Heart left ventricle (tissue), 16 donors: ENCODE measurements at regions not wholly inside any gene's neighbourhood (a gene's known extent, or its start where the extent isn't known, plus 50 kb on each side); places are given as distances from the start of the nearest gene placed in this dataset.

ENCODE experiments used
- ATAC-seq, 4 donors: fragments of 200-7000 bp; cut with Tn5 transposase; one replicate each; pipeline ENCODE4 v1.9.1; 2020 to 2022; ENCODE audit warnings: moderate library complexity in 4 of 4, mild to moderate bottlenecking in 3 of 4, moderate number of reproducible peaks in 1 of 4
- DNase-seq, 5 donors: peaks; one replicate each; pipeline ENCODE4 v3.0.0-alpha.2; 2020
- H3K27ac ChIP-seq, 12 donors: fragments of 200-600 bp; sonication (generic) in 4 of 12; one replicate each; pipeline versions ENCODE4 v1.5.0 to v1.8.0; 2016 to 2022; ENCODE audit warnings: mild to moderate bottlenecking in 2 of 12
- H3K27me3 ChIP-seq, 9 donors: fragments of 200-600 bp; sonication (generic) in 2 of 9; one replicate each; pipeline versions ENCODE4 v1.5.1 to v1.8.0; 2016 to 2022; ENCODE audit warnings: mild to moderate bottlenecking in 3 of 9
- H3K36me3 ChIP-seq, 9 donors: fragments of 200-600 bp; sonication (generic) in 2 of 9; one replicate each; pipeline versions ENCODE4 v1.5.0 to v1.8.0; 2018 to 2022; ENCODE audit warnings: mild to moderate bottlenecking in 2 of 9
- H3K4me1 ChIP-seq, 12 donors: fragments of 200-600 bp; sonication (generic) in 4 of 12; one replicate each; pipeline versions ENCODE4 v1.5.0 to v1.8.0; 2016 to 2022; ENCODE audit warnings: mild to moderate bottlenecking in 3 of 12
- H3K4me3 ChIP-seq, 12 donors: fragments of 200-600 bp; sonication (generic) in 4 of 12; one replicate each; pipeline versions ENCODE4 v1.5.0 to v1.8.0; 2017 to 2022; ENCODE audit warnings: mild to moderate bottlenecking in 9 of 12, moderate library complexity in 4 of 12
- H3K9me3 ChIP-seq, 12 donors: fragments of 200-600 bp; sonication (generic) in 4 of 12; one replicate each; pipeline versions ENCODE4 v1.5.0 to v1.8.0; 2016 to 2022; ENCODE audit warnings: mild to moderate bottlenecking in 1 of 12
- CTCF ChIP-seq, 12 donors: fragments of 200-600 bp; sonication (generic) in 4 of 12; IDR thresholded peaks; one replicate each; pipeline versions ENCODE4 v1.5.0 to v1.8.0; 2018 to 2022; ENCODE audit warnings: antibody characterized with exemption in 12 of 12, mild to moderate bottlenecking in 5 of 12
- POLR2A ChIP-seq, 2 donors: fragments of 450-650 bp; IDR thresholded peaks; one replicate each; pipeline ENCODE4 v1.6.1; 2017; ENCODE audit warnings: antibody characterized with exemption in 2 of 2, mild to moderate bottlenecking in 2 of 2, moderate library complexity in 2 of 2
- WGBS, 4 donors: extraction: QIAGEN DNeasy Blood & Tissue Kit in 2 of 4; methylation state at CpG; one replicate each; pipeline versions ENCODE4 v1.1.5 to v1.1.7; 2013 to 2018; 5-methylcytosine and 5-hydroxymethylcytosine counted together
- intact Hi-C, 10 donors: fragments of 100-400 bp; cut with DNase I; formaldehyde crosslinking; loops; one replicate each; pipeline versions ENCODE4 v1.11.1 to v1.14.2; 2022
- donor health status: ischemic (EF 13 %, LVEDD 7.1; RV severe dilation, severe dysfunction).
- donor health status: healthy with polysubstance abuse.
- donor health status: DM: no; HTN: yes; CAD: no.
- donor health status: DM: no; HTN: no; CAD: no.
- donor health status: ischemic (EF 25% LVEDD 6.9; RV normal size, moderate dysfunction).
- donor health status: ischemic (EF 25% LVEDD 5.7; RV mildly dilated, moderate dysfunction).
- donor health status: healthy.
- donor health status: DM: yes; HTN: yes; CAD: no.
- donor health status: ischemic (EF 35%, LVEDD 5.7; RV mildly dilated, moderate dysfunction).
- donor health status: nonischemic (EF 11% LVEDD 7.7; RV severe dilation, severe dysfunction).
- donor health status: DM: yes; HTN: yes; CAD: no.
- donor health status: PGD.
- donor health status: ischemic (EF 29% LVEDD 5.4; RV normal size, mild dysfunction).
- donor health status: nonischemic (EF 23%, LVEDD 6.1; RV moderate dilation, normal function).

DNA sequence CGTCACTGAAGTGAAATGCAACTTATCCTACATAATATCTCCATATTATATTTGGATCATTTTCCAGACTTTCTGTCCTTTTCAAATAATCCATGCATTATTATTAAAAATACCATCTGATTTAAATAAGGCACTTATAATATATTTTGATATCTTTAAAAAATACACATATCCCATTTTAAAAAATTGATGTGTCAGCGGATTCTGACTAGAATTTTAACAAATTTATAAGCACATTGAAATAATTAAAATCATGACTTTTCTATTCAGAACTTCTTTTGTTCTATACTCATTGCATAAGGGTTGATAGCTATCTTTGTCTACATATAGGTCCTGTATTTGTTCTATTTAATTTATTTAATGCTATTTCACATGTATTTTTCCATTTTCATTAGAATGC, 199.0 kb upstream of the DSEL start:
- WGBS, 4 donors, result 31 to 76% (median 45%) methylated on average over 2 of the region's 2 CpGs
- intact Hi-C loops, result no loop called here

GRCh38 chr18:67710639-67711038, 194.1 kb upstream of the DSEL start:
- Histone ChIP-seq H3K27me3 (no peaks in the 10 kb centered on the region), H3K36me3 (no peaks in the 10 kb centered on the region), H3K4me1 (no peaks in the 10 kb centered on the region), H3K9me3 (peaks cover 0 to 6% (median 0%) of the 10 kb centered on the region in 12 donors), H3K27ac (no peak overlapping the region), H3K4me3 (no peak overlapping the region)
- 43 to 59% (median 55%) methylated on average over 2 of the region's 2 CpGs for WGBS, 4 donors
- ATAC-seq (no peak), DNase-seq (no peak)
- intact Hi-C loops, result no loop called here
- TF ChIP-seq POLR2A (IDR thresholded peaks at IDR 0.05) (no peak), CTCF (IDR thresholded peaks at IDR 0.05) (no peak)

More for the DNA sequence above, 199.0 kb upstream of the DSEL start:
- Histone ChIP-seq H3K4me1 (no peaks in the 10 kb centered on the region), H3K4me3 (no peak overlapping the region), H3K36me3 (no peaks in the 10 kb centered on the region), H3K27ac (no peak overlapping the region), H3K9me3 (peaks cover 0 to 6% (median 0%) of the 10 kb centered on the region in 12 donors), H3K27me3 (no peaks in the 10 kb centered on the region)
- ATAC-seq (no peak), DNase-seq (no peak)
- TF ChIP-seq POLR2A (IDR thresholded peaks at IDR 0.05) (no peak), CTCF (IDR thresholded peaks at IDR 0.05) (no peak)

DNA sequence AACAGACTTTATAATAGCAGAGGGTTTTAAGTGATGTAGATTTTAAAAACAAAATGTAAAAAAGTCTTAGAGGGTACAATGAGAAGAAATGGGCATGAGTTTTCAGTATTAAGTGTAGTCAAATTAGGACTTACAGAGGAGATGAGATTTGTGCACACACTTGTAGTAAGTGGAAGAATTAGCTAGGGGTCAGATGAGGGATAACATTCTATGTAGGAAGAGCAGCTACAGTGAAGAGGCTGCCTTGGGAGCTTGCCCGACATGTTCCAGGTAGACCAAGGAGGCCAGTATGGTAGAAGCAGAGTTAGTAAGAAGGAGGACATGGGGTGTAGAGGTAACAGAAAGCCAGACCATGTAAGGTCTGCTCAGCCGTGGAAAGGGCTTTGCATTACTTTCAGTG, 189.2 kb upstream of the DSEL start:
- intact Hi-C loops, result no loop called here
- Histone ChIP-seq H3K9me3 (no peaks in the 10 kb centered on the region), H3K36me3 (no peaks in the 10 kb centered on the region), H3K4me1 (no peaks in the 10 kb centered on the region), H3K27ac (no peak overlapping the region), H3K4me3 (no peak overlapping the region), H3K27me3 (no peaks in the 10 kb centered on the region)
- ATAC-seq, result no peak
- 72 to 79% (median 76%) methylated on average over 2 of the region's 2 CpGs for WGBS, 4 donors
- no peak for DNase-seq
- TF ChIP-seq POLR2A (IDR thresholded peaks at IDR 0.05) (no peak), CTCF (IDR thresholded peaks at IDR 0.05) (no peak)

DNA sequence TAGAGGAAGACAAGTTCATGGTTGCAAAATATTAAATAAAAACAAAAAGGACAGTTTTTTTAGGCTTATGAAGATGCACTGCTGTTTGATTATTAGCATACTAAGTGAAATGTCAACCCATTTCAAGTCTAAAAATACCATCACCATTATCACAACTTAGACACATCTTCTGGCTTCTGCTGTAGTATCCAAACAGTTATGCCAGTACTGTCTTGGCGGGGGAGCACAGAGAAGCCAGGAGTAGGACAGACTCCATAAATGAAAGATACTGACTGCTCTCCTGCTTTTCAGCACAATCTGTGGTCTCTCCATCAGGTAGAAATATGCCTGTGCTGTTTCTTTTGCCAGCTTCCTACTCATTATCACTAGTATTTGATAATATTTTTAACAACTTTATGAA, 179.2 kb upstream of the DSEL start:
- WGBS, 4 donors, result 79 to 84% (median 83%) methylated on average over 1 of the region's 1 CpG
- H3K27ac ChIP-seq, result no peak overlapping the region
- no peaks in the 10 kb centered on the region for H3K27me3 ChIP-seq
- no peaks in the 10 kb centered on the region for H3K4me1 ChIP-seq
- ATAC-seq, result no peak
- no peaks in the 10 kb centered on the region for H3K9me3 ChIP-seq
- TF ChIP-seq POLR2A (IDR thresholded peaks at IDR 0.05) (no peak), CTCF (IDR thresholded peaks at IDR 0.05) (no peak)
- intact Hi-C loops, result no loop called here
- no peak for DNase-seq
- H3K4me3 ChIP-seq, result no peak overlapping the region
- no peaks in the 10 kb centered on the region for H3K36me3 ChIP-seq
